Prostate gland (tissue), 2 donors: ENCODE measurements at regions not wholly inside any gene's neighbourhood (a gene's known extent, or its start where the extent isn't known, plus 50 kb on each side); places are given as distances from the start of the nearest gene placed in this dataset.

Experiments
- POLR2AphosphoS5 ChIP-seq: sonication (generic); formaldehyde crosslinking; IDR thresholded peaks from one replicate; pipeline ENCODE4 v1.6.1; 2017; ENCODE audit warnings: antibody characterized with exemption
- TF ChIP-seq, protein P1 (sequence below), 4 experiments: fragments of 200-600 bp in 2 of 4; fragments of 450-650 bp in 2 of 4; sonication (generic) in 2 of 4; IDR thresholded peaks; 1 replicate in 3 of 4; 2 replicates in 1 of 4; pipeline ENCODE4 v1.5.1; 2016 to 2019; ENCODE audit warnings: antibody characterized with exemption in 4 of 4, mild to moderate bottlenecking in 2 of 4, moderate library complexity in 2 of 4

DNA sequence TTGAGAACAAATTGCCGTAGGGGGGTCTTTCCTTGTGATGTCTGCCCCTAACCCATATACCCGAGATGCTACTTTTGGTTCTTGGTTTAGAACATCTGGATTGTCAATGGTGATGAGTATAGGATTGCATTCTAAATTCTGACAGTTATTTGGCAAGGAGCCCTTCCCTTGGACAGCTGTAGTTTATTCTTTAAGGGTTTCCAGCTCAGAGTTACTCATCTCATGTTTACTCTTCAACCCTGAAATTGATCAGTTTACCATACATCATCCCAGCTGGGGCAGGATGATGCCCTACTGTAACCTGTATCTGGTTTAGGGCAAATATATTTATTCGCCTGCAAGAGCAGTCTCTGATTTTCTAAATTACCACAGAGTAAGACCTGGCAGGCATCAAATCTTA is 85.7 kb upstream of the XCR1 start:
- TF ChIP-seq, protein P1, sequence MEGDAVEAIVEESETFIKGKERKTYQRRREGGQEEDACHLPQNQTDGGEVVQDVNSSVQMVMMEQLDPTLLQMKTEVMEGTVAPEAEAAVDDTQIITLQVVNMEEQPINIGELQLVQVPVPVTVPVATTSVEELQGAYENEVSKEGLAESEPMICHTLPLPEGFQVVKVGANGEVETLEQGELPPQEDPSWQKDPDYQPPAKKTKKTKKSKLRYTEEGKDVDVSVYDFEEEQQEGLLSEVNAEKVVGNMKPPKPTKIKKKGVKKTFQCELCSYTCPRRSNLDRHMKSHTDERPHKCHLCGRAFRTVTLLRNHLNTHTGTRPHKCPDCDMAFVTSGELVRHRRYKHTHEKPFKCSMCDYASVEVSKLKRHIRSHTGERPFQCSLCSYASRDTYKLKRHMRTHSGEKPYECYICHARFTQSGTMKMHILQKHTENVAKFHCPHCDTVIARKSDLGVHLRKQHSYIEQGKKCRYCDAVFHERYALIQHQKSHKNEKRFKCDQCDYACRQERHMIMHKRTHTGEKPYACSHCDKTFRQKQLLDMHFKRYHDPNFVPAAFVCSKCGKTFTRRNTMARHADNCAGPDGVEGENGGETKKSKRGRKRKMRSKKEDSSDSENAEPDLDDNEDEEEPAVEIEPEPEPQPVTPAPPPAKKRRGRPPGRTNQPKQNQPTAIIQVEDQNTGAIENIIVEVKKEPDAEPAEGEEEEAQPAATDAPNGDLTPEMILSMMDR (IDR thresholded peaks at IDR 0.05), result no peak
- TF ChIP-seq POLR2AphosphoS5, result no peak
